ENCODE measurements at regions not wholly inside any gene's neighbourhood (a gene's known extent, or its start where the extent isn't known, plus 50 kb on each side); places are given as distances from the start of the nearest gene placed in this dataset.

GRCh38 chr1:30270461-30270860 lies 452.9 kb downstream of the MATN1 start:
- Histone ChIP-seq H3K27me3 (ENCODE audit: insufficient read depth, low read length) (peaks cover 40% of the 10 kb centered on the region; the same call in 1 of the 2 replicates), H3K9ac (ENCODE audit: low read length) (no peak overlapping the region), H3K9me3 (ENCODE audit: control insufficient read depth in 1 of 2, insufficient read depth in 1 of 2, low read depth in 1 of 2, low read length in 2 of 2) (no peaks in the 10 kb centered on the region), H3K36me3 (ENCODE audit: control insufficient read depth in 1 of 2, insufficient read depth in 2 of 2, low read length in 2 of 2) (no peaks in the 10 kb centered on the region), H4K20me1 (ENCODE audit: insufficient read depth) (no peaks in the 10 kb centered on the region), H3K27ac (ENCODE audit: low read depth, low read length) (no peak overlapping the region), H3K4me2 (ENCODE audit: low read length) (no peak overlapping the region), H2AFZ (ENCODE audit: low read depth, low read length, poor library complexity, severe bottlenecking) (no peak overlapping the region), H3K4me3 (replicated peaks in 1 of 2; ENCODE audit: low read depth in 1 of 2, low read length in 2 of 2) (no peak overlapping the region), H3K4me1 (ENCODE audit: control insufficient read depth in 1 of 2, insufficient read depth in 2 of 2, low read length in 2 of 2) (no peaks in the 10 kb centered on the region), H3K9me2 (ENCODE audit: insufficient read depth) (no peaks in the 10 kb centered on the region), H3K79me2 (ENCODE audit: insufficient read depth, low read length) (no peaks in the 10 kb centered on the region)
- ChIA-PET CTCF (no interaction called here), RAD21 (ENCODE audit: low non-redundant PET in 1 of 2, low total read pairs in 2 of 2, uncharacterized antibody in 2 of 2, unreplicated experiment in 2 of 2) (no interaction called here), POLR2A (no interaction called here)
- TF ChIP-seq MAX (IDR thresholded peaks at IDR 0.05) (no peak), YY1 (IDR thresholded peaks at IDR 0.05; ENCODE audit: extremely low read depth, insufficient replicate concordance, low read depth, low read length) (no peak), SP1 (IDR thresholded peaks at IDR 0.05; ENCODE audit: low read depth) (no peak), ZNF274 (IDR thresholded peaks at IDR 0.05; ENCODE audit: low read depth, low read length) (no peak), ATF3 (IDR thresholded peaks at IDR 0.05) (no peak), REST (IDR thresholded peaks at IDR 0.05; ENCODE audit: low read depth) (no peak), POLR2A (IDR thresholded peaks at IDR 0.05; ENCODE audit: borderline replicate concordance, extremely low read depth, insufficient read depth, insufficient read length) (no peak), SIN3A (IDR thresholded peaks at IDR 0.05; ENCODE audit: low read depth) (no peak), EGR1 (IDR thresholded peaks at IDR 0.05; ENCODE audit: low read depth) (no peak), TCF7L2 (IDR thresholded peaks at IDR 0.05; ENCODE audit: borderline replicate concordance, extremely low read depth, insufficient read depth, insufficient read length) (no peak), ZFX (IDR thresholded peaks at IDR 0.05) (no peak), CEBPB (IDR thresholded peaks at IDR 0.05; ENCODE audit: low read depth) (no peak), FOSL1 (IDR thresholded peaks at IDR 0.05; ENCODE audit: low read depth) (no peak), RAD21 (IDR thresholded peaks at IDR 0.05; ENCODE audit: low read depth) (no peak), ELF1 (IDR thresholded peaks at IDR 0.05; ENCODE audit: borderline replicate concordance, low read depth) (no peak)
- no peak for ATAC-seq
- intact Hi-C loops (cut with micrococcal nuclease): no loop called here
- BruUV-seq (replicated peaks): no TSS peak
- no peak for DNase-seq (ENCODE audit: low read depth, low spot score)

Measured in HCT116 (cell line).